ENCODE measurements at regions not wholly inside any gene's neighbourhood (a gene's known extent, or its start where the extent isn't known, plus 50 kb on each side); places are given as distances from the start of the nearest gene placed in this dataset.

DNA sequence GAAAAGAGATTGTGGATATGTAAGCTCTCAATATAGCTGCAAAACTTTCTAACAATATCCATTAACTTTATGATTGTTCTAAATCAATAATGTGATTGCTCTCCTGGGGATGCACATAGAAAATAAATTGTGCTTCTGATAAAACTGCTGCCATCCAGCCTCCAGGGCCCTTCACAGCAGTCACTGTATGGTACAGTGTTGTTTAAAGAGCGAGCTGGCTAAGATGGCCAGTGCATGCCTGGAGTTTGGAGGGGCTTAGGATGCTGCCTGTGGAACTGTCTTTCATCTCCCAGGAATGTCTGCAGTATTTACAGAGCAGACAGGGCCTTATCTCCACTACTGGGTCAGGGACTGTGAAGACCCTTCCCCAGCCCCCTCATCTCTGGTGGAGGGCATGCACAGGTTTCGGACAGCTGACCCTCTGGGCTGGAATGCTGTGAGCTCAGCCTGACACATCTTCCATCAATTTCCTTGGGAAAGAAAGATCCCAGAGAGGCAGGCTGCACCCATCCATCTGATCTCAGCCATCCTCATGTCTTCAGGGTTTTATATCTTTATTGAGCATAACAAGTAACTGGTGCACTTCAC is 137.0 kb downstream of the PLPP3 start:
- CTCF ChIA-PET: no interaction called here
- Mint-ChIP-seq H3K27me3 (no peaks in the 10 kb centered on the region), H3K4me3 (no peak overlapping the region), H3K36me3 (ENCODE audit: low read depth) (no peaks in the 10 kb centered on the region), H3K9me3 (no peaks in the 10 kb centered on the region), H3K27ac (no peak overlapping the region), H3K4me1 (no peaks in the 10 kb centered on the region)
- no peak for DNase-seq
- POLR2A ChIA-PET: no interaction called here

DNA sequence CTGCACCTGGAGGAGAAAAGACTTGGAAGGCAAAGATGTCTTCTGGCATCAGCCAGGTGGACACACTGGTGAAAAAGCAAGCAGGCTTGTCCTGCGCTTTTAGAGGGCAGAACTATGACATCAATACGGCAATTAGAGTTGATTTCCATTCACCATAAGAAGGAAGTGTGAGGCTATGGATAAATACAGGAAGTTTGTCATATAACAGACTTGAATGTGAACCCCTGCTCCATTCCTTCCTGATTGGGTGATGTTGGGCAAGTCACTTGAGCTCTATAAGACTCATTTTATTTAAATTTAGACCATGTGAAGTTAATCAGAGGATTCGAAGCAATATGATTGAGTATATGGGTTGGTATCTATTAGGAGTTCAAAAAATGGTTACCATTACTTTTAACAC is 137.8 kb downstream of the PLPP3 start:
- Mint-ChIP-seq H3K27ac (no peak overlapping the region), H3K27me3 (no peaks in the 10 kb centered on the region), H3K36me3 (ENCODE audit: low read depth) (no peaks in the 10 kb centered on the region), H3K4me1 (no peaks in the 10 kb centered on the region), H3K4me3 (no peak overlapping the region), H3K9me3 (no peaks in the 10 kb centered on the region)
- ChIA-PET POLR2A (no interaction called here), CTCF (no interaction called here)
- no peak for DNase-seq

DNA sequence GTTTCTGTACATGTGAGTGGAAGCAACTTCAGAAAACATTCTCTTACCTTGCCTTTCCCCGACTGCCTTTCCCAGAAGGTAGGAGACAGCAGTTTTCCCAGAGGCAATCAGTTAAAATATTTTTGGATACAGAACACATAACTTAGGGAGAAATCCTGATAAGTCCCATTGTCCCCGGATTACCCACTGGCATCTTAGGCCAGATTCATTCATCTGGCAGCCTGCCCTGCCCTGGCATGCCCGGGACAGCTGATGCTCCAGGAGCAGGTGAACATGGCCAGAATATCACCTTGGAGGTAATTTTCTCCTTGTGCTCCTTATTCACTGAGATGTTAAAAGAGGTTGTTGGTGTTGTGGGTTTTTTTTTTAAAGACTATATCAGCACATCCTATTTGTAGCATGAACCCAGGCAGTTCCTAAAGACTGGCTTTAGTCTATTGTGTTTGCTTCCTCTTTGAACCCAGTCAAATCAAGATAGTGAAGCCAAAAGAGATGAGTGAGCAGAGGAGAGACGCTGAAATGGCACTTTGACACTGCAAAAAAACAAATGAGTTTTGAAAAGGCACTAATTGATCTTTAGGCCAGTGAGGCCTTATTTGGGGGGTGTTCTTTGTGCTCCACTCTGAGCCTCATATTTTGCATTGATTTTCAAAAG is 139.6 kb downstream of the PLPP3 start:
- ChIA-PET POLR2A (no interaction called here), CTCF (interaction anchor here (0.7 kb wide), 1 partner anchor 233 kb away, joined by 3 read pairs; no protein-coding TSS in a partner anchor)
- Mint-ChIP-seq H3K36me3 (ENCODE audit: low read depth) (no peaks in the 10 kb centered on the region), H3K4me3 (no peak overlapping the region), H3K4me1 (no peaks in the 10 kb centered on the region), H3K27me3 (no peaks in the 10 kb centered on the region), H3K9me3 (no peaks in the 10 kb centered on the region), H3K27ac (no peak overlapping the region)
- no peak for DNase-seq

DNA sequence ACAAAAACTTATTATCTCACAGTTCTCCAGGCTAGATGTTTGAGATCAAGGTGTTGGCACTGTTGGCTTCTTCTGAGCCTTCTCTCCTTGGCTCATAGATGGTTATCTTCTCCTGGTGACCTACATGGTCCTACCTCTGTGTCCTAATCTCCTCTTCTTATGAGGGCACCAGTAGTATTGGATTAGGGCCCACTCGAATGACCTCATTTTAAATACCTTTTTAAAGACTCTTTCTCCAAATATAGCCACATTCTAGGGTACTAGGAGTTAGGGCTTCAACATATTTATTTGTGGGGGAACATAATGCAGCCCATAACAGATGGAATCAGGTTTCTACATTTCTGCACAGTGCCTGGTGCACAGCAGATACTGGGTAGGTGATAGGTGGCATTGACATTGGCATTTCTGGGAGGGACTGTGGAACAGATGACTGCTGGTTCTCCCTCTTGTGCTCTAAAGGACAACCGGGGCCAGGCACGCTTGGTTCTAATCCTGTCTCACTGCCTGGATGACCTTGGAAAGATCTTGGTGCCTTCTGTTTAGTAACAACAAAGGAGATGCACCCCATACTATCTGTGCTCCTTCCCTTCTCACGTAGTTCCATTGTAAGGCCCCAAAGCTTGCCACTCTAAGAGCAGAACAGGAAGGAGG is 140.3 kb downstream of the PLPP3 start:
- DNase-seq: no peak
- Mint-ChIP-seq H3K4me3 (no peak overlapping the region), H3K36me3 (ENCODE audit: low read depth) (no peaks in the 10 kb centered on the region), H3K27me3 (no peaks in the 10 kb centered on the region), H3K27ac (no peak overlapping the region), H3K9me3 (no peaks in the 10 kb centered on the region), H3K4me1 (no peaks in the 10 kb centered on the region)
- POLR2A ChIA-PET: no interaction called here
- CTCF ChIA-PET: interaction anchor here (0.7 kb wide), 1 partner anchor 232 kb away, joined by 3 read pairs; no protein-coding TSS in a partner anchor

DNA sequence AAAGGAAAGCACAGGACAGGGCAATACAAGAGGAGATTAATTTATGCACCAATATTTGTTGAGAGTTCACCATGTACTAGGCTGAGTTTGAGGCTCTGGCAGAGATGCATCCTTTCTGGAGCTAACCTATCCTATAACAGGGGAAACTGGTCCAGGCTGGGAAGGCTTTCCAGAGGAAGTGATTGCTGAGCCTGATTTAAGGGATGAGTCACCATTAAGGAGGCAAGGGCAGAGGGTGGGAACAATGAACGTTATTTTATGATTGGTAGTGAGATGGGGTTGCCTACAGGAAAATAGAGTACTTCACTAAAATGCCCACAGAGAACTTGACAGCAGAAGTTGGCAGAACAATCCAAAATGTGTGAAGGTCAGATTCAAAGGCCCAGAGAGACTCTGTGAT is 141.4 kb downstream of the PLPP3 start:
- H3K9me3 Mint-ChIP-seq: no peaks in the 10 kb centered on the region
- H3K4me1 Mint-ChIP-seq: no peaks in the 10 kb centered on the region
- CTCF ChIA-PET: no interaction called here
- POLR2A ChIA-PET: no interaction called here
- H3K27me3 Mint-ChIP-seq: no peaks in the 10 kb centered on the region
- H3K4me3 Mint-ChIP-seq: no peak overlapping the region
- no peaks in the 10 kb centered on the region for H3K36me3 Mint-ChIP-seq (ENCODE audit: low read depth)
- H3K27ac Mint-ChIP-seq: no peak overlapping the region
- no peak for DNase-seq

DNA sequence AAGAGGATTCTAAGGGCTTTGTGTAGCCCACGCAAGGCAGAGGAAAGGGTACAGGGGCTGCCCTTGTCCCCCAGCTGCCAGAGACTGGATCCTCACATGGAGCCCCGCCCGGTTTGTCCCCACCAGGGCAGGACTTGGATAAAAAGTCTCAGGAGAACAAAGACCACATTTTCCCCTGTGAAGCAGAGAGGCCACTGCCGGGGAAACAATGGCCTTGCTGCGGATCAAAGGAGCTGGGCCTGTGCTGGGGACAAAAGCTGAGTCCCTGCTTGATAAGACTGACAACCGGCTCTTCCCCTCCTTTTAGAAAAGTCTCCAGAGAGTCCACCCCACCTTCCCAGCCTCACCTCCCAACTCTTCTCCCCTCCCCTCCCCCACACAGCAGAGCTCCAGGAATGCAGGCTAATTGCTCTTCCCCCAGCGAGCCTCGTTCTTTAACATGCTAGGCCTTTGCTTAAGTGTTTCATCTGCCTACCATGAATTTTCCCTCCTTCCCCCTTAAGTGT is 142.4 kb downstream of the PLPP3 start:
- ChIA-PET POLR2A (no interaction called here), CTCF (no interaction called here)
- no peaks in the 10 kb centered on the region for H3K9me3 Mint-ChIP-seq
- H3K27ac Mint-ChIP-seq: no peak overlapping the region
- H3K4me1 Mint-ChIP-seq: no peaks in the 10 kb centered on the region
- no peaks in the 10 kb centered on the region for H3K36me3 Mint-ChIP-seq (ENCODE audit: low read depth)
- no peaks in the 10 kb centered on the region for H3K27me3 Mint-ChIP-seq
- no peak overlapping the region for H3K4me3 Mint-ChIP-seq
- no peak for DNase-seq

DNA sequence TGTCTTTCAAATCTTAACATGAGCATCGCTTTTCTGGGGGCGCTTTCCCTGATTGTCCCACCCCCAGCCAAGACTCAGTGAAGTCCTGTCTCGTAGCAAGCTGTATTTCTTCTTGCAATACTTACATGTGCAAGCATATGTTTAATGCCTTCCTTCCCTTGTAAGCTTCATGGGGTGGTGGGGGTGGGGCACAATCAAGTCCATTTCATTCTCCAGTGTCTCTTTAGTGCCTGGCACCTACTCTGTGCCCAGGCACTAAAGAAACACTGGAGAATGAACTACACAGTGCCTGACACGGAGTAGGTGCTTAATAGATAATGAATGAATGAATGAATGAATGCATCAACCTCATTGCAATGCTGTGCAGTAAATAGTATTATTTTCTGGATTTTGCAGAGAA is 143.1 kb downstream of the PLPP3 start:
- H3K27me3 Mint-ChIP-seq: no peaks in the 10 kb centered on the region
- H3K9me3 Mint-ChIP-seq: no peaks in the 10 kb centered on the region
- CTCF ChIA-PET: no interaction called here
- H3K36me3 Mint-ChIP-seq (ENCODE audit: low read depth): no peaks in the 10 kb centered on the region
- no peaks in the 10 kb centered on the region for H3K4me1 Mint-ChIP-seq
- POLR2A ChIA-PET: no interaction called here
- H3K27ac Mint-ChIP-seq: no peak overlapping the region
- H3K4me3 Mint-ChIP-seq: no peak overlapping the region
- no peak for DNase-seq

DNA sequence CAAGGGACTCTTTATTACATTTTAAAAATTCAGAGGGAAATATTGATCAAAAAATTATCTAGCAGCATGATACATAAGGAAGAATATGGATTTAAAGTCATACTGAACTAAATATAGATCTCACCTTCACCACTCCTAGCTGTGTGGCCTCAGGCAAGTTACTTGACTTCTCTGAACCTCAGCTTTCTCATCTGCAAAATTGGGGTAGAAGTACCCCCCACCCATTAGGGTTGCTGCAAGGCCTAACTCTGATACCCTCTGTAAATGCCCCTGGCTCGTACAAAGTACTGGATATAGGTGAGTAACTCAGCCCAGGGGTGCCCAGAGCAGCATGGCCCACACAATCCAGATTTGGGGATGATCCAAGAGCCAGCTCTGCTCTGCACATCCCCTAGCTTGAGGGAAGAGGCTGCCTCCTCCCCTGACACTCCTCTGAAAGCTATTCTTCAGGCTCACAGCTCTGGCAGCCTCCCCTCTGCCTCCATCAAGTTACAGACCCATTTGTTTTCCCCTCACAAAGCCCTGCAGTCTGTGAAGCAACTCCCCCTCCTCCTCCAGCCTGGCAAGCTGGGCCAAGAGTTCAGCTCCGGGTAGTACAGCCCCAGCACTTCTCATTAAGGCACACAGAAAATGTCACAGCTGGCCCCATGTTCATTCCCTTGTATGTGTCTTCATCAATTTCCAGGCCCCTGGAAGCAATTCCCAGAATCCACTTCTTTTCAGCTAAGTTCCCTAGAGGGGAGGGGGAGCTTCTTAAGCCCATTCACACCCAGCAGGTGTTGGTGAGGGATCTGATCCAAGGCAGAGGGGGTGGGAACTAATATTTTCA is 143.7 kb downstream of the PLPP3 start:
- Mint-ChIP-seq H3K27me3 (no peaks in the 10 kb centered on the region), H3K9me3 (no peaks in the 10 kb centered on the region), H3K27ac (no peak overlapping the region), H3K4me3 (no peak overlapping the region), H3K4me1 (no peaks in the 10 kb centered on the region), H3K36me3 (ENCODE audit: low read depth) (no peaks in the 10 kb centered on the region)
- ChIA-PET POLR2A (no interaction called here), CTCF (no interaction called here)
- no peak for DNase-seq

DNA sequence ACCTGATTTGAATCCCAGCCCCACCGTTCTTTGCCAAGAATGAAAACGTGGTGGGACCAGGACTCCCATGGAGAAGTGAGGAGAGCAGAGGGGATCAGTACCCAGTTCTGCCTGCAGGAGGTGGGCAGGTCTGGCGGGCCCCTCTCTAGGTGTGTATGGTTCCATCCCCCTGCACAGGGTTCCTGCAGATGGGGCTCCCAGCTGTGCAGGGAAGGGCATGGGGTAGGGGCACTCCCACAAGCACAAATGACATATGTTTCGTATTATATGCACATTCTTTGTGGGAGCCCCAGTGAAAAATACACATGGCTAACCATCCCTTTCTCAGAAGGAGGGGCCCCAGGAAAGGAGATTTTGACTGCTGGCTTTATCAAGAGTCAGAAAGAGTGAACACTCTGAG is 144.6 kb downstream of the PLPP3 start:
- no peak overlapping the region for H3K27ac Mint-ChIP-seq
- DNase-seq: no peak
- no peaks in the 10 kb centered on the region for H3K36me3 Mint-ChIP-seq (ENCODE audit: low read depth)
- H3K4me3 Mint-ChIP-seq: no peak overlapping the region
- no peaks in the 10 kb centered on the region for H3K27me3 Mint-ChIP-seq
- ChIA-PET CTCF (no interaction called here), POLR2A (no interaction called here)
- no peaks in the 10 kb centered on the region for H3K4me1 Mint-ChIP-seq
- H3K9me3 Mint-ChIP-seq: no peaks in the 10 kb centered on the region

DNA sequence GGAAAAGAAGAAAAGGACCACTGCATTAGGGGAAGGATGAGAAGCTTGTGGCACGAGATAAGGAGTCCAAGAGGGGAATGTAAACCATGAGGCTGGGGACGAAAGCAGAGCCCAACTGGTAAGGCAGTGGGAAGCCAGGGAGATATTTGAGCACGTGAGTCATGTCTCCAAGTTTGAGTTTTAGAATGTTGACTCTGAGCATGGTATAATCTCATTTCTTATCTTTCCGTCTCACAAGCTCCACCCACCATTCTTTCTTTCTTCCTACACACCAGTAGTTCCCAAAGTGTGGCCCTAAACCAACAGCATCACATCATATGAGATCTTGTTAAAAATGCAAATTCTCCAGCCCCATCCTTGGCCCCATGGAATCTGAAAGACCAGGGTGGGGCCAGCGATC is 145.3 kb downstream of the PLPP3 start:
- Mint-ChIP-seq H3K27ac (no peak overlapping the region), H3K27me3 (no peaks in the 10 kb centered on the region), H3K36me3 (ENCODE audit: low read depth) (no peaks in the 10 kb centered on the region), H3K4me1 (no peaks in the 10 kb centered on the region), H3K4me3 (no peak overlapping the region), H3K9me3 (no peaks in the 10 kb centered on the region)
- ChIA-PET CTCF (no interaction called here), POLR2A (interaction anchor here (0.5 kb wide), 1 partner anchor 14 kb away, joined by 3 read pairs; no protein-coding TSS in a partner anchor)
- DNase-seq: no peak

DNA sequence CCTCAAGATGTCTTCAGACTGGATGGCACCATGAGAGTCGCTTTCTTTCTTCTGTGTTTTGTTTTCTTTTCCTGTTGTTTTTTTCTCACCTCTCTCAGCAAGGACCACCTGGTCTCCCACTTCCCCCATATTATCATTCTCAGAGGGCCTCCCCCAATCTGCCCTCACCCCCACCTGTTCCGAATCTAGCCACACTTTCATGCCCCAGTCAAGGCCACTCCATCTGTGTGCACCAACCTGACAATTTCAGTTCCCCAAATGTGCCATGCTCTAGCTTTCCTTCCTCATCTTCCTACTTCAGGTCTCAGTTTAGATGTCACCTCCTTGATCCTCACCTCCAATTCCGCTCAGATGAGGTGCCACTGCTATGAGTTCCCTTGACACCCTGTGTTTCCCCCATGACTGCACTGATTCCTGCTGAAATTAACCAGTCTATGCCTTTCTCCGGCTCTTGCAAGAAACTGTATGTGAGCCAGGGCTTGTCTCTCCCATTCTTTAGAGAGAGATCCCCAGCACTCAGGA is 146.2 kb downstream of the PLPP3 start:
- DNase-seq: no peak
- H3K4me3 Mint-ChIP-seq: no peak overlapping the region
- H3K4me1 Mint-ChIP-seq: no peaks in the 10 kb centered on the region
- CTCF ChIA-PET: no interaction called here
- no peaks in the 10 kb centered on the region for H3K36me3 Mint-ChIP-seq (ENCODE audit: low read depth)
- H3K27ac Mint-ChIP-seq: no peak overlapping the region
- H3K27me3 Mint-ChIP-seq: no peaks in the 10 kb centered on the region
- no peaks in the 10 kb centered on the region for H3K9me3 Mint-ChIP-seq
- POLR2A ChIA-PET: no interaction called here

DNA sequence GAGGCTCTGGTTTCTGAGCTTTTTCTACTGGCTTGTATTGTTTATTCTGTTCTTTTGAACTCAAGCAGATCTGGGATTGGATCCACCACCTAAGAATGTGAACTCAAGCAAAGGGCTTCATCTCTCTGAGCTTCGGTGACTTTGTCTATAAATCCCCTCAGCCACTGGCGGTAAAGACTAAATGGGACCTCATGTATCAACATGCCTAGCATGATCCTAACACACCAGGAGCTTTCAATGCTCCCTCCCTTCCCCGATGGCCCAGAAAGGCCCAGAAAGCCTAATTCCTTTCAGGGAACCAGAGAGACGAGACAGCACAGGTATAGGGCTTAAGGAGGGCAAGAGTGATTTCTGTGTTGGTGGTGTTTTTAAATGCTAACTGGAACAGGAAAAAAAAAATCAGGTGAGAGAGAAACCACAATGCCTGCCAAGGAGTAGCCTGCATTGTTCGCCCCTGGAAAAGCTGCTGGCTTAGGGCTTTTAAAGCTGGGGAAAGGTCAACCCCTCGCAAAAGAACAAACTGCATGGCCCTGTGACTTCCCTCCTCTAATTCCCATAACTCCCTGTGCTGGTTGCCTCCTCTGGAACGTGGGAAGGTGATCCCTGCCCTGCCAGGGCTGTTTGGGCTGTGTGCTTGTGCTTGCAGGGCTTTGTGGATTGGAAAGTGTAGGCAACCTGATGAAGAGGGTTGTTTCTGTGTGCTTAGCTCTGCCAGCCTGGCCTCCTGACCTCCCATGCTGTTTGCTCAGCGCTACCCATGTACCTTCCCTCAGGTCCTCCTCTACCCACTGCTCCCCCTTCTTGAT is 147.0 kb downstream of the PLPP3 start:
- Mint-ChIP-seq H3K27ac (no peak overlapping the region), H3K4me1 (no peaks in the 10 kb centered on the region), H3K9me3 (no peaks in the 10 kb centered on the region), H3K36me3 (ENCODE audit: low read depth) (no peaks in the 10 kb centered on the region), H3K27me3 (no peaks in the 10 kb centered on the region), H3K4me3 (no peak overlapping the region)
- DNase-seq: no peak
- CTCF ChIA-PET: no interaction called here
- POLR2A ChIA-PET: no interaction called here

Data from activated CD4-positive, alpha-beta T cell treated with anti-CD3 and anti-CD28 coated beads, Interleukin-2, amount 10 ng/mL, durations not matched to agents 7 days and 5 days (primary cell).